ENCODE measurements at regions not wholly inside any gene's neighbourhood (a gene's known extent, or its start where the extent isn't known, plus 50 kb on each side); places are given as distances from the start of the nearest gene placed in this dataset.
"Not testable (repeated sequence)": the region's sequence is repeated elsewhere in the genome, so short reads cannot be mapped to it uniquely, and the experiment has no call there.

DNA sequence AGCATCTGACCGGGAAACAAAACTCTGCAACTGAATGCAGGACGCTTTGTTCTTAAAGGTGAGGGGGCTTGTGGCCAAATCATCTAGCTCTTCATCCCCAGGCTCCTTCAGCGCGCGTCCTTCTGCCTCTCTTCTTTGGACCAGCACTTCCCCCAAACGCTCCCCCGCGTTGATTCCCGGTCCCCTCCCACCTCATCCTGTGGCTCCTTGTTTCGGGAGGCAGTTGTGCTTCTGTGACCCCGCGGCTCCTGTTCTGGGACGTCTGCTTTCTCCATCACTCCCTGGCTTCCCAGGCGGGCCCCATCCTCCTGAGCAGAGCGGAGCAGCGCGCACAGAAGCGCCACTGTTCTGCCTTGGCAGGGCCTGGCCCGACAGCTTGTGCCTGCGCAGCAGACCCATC is 109.7 kb upstream of the ZNG1E start:
- H3K4me1 Mint-ChIP-seq (ENCODE audit: low read depth); H3K36me3 Mint-ChIP-seq (ENCODE audit: insufficient read depth); ATAC-seq; H3K9me3 Mint-ChIP-seq; H3K4me3 Mint-ChIP-seq; H3K27me3 Mint-ChIP-seq (ENCODE audit: low read depth); DNase-seq: not testable (repeated sequence)

DNA sequence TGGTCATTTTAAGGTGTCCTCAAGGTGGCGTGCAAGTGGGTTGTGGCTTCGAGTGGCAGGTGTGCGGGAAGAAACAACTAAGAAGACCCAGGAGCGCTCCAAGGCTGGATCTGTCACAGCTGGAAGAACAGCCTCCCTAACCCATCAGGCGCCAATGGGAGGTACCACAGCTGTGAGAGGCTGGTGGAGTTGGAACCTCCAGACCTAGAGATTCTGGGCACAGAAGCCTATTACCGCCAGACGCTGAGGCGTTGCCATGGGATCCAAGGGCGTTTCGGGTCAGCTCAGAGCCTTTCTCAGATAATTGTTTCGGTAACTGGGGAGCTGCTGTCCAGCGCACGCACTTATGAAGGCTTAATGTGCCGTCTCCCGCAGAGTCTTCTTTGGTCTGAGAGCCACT is 156.7 kb upstream of the ZNG1E start:
- not testable (repeated sequence) for H3K4me3 Mint-ChIP-seq; H3K9me3 Mint-ChIP-seq; H3K4me1 Mint-ChIP-seq (ENCODE audit: low read depth); DNase-seq; H3K36me3 Mint-ChIP-seq (ENCODE audit: insufficient read depth); H3K27me3 Mint-ChIP-seq (ENCODE audit: low read depth); ATAC-seq

GRCh38 chr9:65514465-65514864 is 161.3 kb upstream of the ZNG1E start:
- not testable (repeated sequence) for DNase-seq; H3K27me3 Mint-ChIP-seq (ENCODE audit: low read depth); ATAC-seq; H3K9me3 Mint-ChIP-seq; H3K4me3 Mint-ChIP-seq; H3K36me3 Mint-ChIP-seq (ENCODE audit: insufficient read depth); H3K4me1 Mint-ChIP-seq (ENCODE audit: low read depth)

- not testable (repeated sequence) for ATAC-seq; DNase-seq; H3K4me1 Mint-ChIP-seq (ENCODE audit: low read depth); H3K36me3 Mint-ChIP-seq (ENCODE audit: insufficient read depth); H3K27me3 Mint-ChIP-seq (ENCODE audit: low read depth); H3K9me3 Mint-ChIP-seq; H3K4me3 Mint-ChIP-seq
Measured at GRCh38 chr9:65507897-65508296, 167.8 kb upstream of the ZNG1E start.

DNA sequence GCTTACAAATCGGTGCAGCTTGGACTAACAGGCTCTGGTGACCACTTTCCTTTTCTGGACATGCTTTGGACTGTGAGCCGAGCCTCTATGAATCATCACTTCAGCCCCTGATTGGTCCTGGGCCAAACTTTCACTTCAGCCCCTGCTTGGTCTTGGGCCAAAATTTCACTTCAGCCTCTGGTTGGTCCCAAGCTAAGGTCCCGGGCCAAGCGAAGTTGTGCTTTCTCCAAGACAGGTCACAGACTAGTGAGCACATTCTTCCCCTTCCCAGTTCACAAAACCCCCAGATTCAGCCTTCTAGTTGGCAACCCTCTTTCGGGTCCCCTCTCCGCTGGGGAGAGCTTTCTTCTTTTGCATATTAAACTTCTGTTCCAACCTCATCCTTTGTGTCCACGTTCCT is 171.0 kb upstream of the ZNG1E start:
- H3K36me3 Mint-ChIP-seq (ENCODE audit: insufficient read depth); ATAC-seq; H3K4me1 Mint-ChIP-seq (ENCODE audit: low read depth); H3K4me3 Mint-ChIP-seq; H3K9me3 Mint-ChIP-seq; DNase-seq; H3K27me3 Mint-ChIP-seq (ENCODE audit: low read depth): not testable (repeated sequence)

GRCh38 chr9:65503696-65504095 is 172.0 kb upstream of the ZNG1E start:
- H3K4me3 Mint-ChIP-seq; H3K27me3 Mint-ChIP-seq (ENCODE audit: low read depth); H3K9me3 Mint-ChIP-seq; ATAC-seq; H3K4me1 Mint-ChIP-seq (ENCODE audit: low read depth); DNase-seq; H3K36me3 Mint-ChIP-seq (ENCODE audit: insufficient read depth): not testable (repeated sequence)

DNA sequence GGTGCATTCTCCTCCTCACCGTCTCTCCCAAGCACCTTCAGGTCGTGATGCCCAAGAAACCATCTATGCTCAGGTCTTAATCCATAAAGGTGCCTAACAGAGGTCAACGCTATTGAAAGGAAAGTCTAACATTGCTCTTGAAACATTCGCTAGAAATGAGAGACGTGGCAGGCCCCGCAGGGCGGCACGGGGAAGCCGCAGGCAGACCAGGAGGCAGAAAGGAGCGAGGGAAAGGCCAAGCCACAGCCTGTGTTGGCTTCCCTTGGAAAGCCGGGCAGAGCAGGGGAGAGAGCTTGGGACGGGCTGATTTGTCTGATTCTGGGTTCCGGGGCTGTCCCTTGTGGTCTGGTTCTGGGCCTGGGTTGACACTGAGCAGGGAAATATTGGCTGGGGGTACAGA is 192.8 kb upstream of the ZNG1E start:
- not testable (repeated sequence) for H3K4me1 Mint-ChIP-seq (ENCODE audit: low read depth); H3K27me3 Mint-ChIP-seq (ENCODE audit: low read depth); H3K4me3 Mint-ChIP-seq; ATAC-seq; H3K9me3 Mint-ChIP-seq; DNase-seq; H3K36me3 Mint-ChIP-seq (ENCODE audit: insufficient read depth)

GRCh38 chr9:65481291-65481690 is 194.4 kb upstream of the ZNG1E start:
- H3K9me3 Mint-ChIP-seq; H3K36me3 Mint-ChIP-seq (ENCODE audit: insufficient read depth); H3K27me3 Mint-ChIP-seq (ENCODE audit: low read depth); H3K4me1 Mint-ChIP-seq (ENCODE audit: low read depth); H3K4me3 Mint-ChIP-seq; DNase-seq; ATAC-seq: not testable (repeated sequence)

GRCh38 chr9:65474891-65475290 is 189.9 kb upstream of the FOXD4L5 start:
- H3K4me3 Mint-ChIP-seq; DNase-seq; H3K36me3 Mint-ChIP-seq (ENCODE audit: insufficient read depth); H3K27me3 Mint-ChIP-seq (ENCODE audit: low read depth); H3K4me1 Mint-ChIP-seq (ENCODE audit: low read depth); H3K9me3 Mint-ChIP-seq; ATAC-seq: not testable (repeated sequence)

DNA sequence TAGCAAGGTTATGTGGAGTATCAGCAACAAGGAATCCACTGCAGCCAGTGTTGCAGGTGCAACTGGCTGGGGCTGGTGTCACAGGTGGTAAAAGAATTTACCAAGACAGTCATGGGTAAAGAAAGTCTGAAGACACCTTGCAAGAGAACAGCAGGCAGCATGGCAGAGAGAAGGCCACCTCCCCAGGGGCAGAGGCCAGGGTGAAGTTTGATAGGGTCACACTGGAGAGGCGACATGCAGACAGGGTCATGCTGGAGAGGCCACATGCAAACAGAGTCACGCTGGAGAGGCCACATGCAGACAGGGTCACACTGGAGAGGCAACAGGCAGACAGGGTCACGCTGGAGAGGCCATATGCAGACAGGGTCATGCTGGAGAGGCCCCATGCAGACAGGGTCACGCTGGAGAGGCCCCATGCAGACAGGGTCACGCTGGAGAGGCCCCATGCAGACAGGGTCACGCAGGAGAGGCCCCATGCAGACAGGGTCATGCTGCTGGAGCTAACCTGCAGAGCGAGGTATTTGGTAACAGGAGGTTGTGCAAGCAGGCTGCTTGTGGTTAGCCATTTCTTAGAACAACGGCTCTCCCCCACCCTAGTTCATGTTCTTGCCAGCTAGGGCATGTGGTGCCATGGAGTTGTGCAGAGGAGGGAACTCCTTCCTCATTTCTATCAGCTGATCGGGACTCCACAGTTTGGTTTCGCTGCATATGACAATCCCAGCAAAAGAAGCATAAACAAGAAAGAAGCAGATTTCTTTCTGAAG is 188.2 kb upstream of the FOXD4L5 start:
- H3K4me1 Mint-ChIP-seq (ENCODE audit: low read depth); H3K4me3 Mint-ChIP-seq; ATAC-seq; H3K9me3 Mint-ChIP-seq; H3K36me3 Mint-ChIP-seq (ENCODE audit: insufficient read depth); DNase-seq; H3K27me3 Mint-ChIP-seq (ENCODE audit: low read depth): not testable (repeated sequence)

DNA sequence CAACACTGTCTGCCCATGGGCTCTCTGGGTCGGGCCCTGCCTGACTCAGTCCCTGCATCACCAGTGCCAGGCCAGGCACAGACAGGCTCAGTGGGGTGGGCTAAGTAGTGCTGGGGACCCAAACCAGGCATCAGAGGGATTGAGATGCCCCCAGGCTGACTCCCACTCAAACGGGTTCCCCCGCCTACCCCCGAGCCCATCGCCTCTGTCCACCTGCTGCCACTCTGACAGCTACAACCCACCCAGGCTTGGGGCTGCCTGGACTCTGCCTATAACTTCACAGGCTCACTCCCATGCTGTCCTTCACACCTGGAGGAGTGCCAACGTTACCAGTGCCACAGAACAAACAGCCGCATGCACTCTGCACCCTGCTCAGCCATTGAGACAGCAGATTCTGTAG is 186.1 kb upstream of the FOXD4L5 start:
- H3K4me3 Mint-ChIP-seq; H3K36me3 Mint-ChIP-seq (ENCODE audit: insufficient read depth); DNase-seq; H3K27me3 Mint-ChIP-seq (ENCODE audit: low read depth); ATAC-seq; H3K9me3 Mint-ChIP-seq; H3K4me1 Mint-ChIP-seq (ENCODE audit: low read depth): not testable (repeated sequence)

- H3K36me3 Mint-ChIP-seq (ENCODE audit: insufficient read depth); H3K4me1 Mint-ChIP-seq (ENCODE audit: low read depth); ATAC-seq; H3K27me3 Mint-ChIP-seq (ENCODE audit: low read depth); H3K4me3 Mint-ChIP-seq; DNase-seq: not testable (repeated sequence)
- peaks cover 27% of the 10 kb centered on the region for H3K9me3 Mint-ChIP-seq
Measured at GRCh38 chr9:65466911-65467734, 182.1 kb upstream of the FOXD4L5 start.

DNA sequence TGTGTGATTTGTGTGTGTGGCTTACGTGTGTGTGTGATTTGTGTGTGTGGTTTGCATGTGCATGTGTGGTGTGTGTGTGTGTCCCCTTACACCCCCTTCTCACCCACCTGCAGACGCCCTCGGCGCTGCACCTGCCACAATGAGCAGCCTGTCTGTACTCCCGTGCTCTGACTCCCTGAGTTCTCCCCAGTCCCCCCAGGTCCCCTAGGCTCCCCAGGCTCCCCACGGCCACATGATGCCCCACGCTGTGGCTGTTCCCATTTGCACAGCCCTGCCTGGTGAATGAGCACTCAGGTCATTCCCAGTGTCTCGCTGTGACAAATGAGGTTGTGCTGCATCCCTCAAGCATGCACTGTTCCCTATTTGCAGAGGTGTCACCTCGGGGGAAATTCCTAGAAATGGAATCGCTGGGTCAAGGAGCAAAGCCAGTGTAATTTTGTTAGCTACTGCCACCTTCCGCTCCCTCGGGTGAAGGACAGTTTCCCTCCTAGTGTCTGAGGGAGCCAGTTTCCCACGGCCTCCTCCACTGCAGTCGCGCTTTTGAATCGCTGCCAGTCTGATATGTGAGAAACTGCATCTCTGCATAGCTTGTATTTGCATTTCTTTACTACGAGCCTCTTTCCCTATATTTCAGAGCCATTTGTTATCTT is 180.4 kb upstream of the FOXD4L5 start:
- not testable (repeated sequence) for H3K4me3 Mint-ChIP-seq; H3K4me1 Mint-ChIP-seq (ENCODE audit: low read depth); ATAC-seq; H3K36me3 Mint-ChIP-seq (ENCODE audit: insufficient read depth); DNase-seq; H3K27me3 Mint-ChIP-seq (ENCODE audit: low read depth)
- H3K9me3 Mint-ChIP-seq = peaks cover 27% of the 10 kb centered on the region

DNA sequence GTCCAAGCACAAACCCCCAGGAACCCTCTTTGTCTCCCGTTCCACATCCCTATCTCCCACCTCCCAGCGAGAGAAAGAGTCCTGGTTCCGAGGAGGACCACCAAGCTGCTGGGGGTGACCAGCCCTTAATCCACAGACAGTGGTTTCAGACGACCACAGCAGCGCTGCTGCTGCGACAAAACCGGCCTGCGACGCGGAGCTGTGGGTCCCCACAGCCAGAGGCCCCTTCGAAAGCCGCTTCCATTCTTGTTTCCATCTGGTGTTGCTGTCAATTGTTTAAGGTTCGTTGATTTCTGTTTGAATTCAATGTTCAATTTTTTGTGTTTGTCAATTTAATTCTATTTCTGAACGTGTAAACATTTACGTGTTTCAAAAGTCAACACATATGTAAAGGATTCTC is 177.5 kb upstream of the FOXD4L5 start:
- not testable (repeated sequence) for H3K4me3 Mint-ChIP-seq; ATAC-seq; DNase-seq; H3K27me3 Mint-ChIP-seq (ENCODE audit: low read depth); H3K4me1 Mint-ChIP-seq (ENCODE audit: low read depth); H3K36me3 Mint-ChIP-seq (ENCODE audit: insufficient read depth)
- peaks cover 27% of the 10 kb centered on the region for H3K9me3 Mint-ChIP-seq

All from activated T-cell treated with anti-CD3 and anti-CD28 coated beads, Interleukin-2, amount 50 U/mL, for 4 hours (primary cell).